SU-DHL-6 (cell line): ENCODE measurements at regions not wholly inside any gene's neighbourhood (a gene's known extent, or its start where the extent isn't known, plus 50 kb on each side); places are given as distances from the start of the nearest gene placed in this dataset.

ENCODE experiments used
- H2AFZ ChIP-seq: fragments of 200-600 bp; sonication (generic); 2 replicates; pipeline ENCODE4 v1.6.1; 2014; ENCODE audit warnings: low read depth, mild to moderate bottlenecking, moderate library complexity, mixed read lengths, antibody characterized with exemption, low read length; ENCODE audit not compliant: severe bottlenecking
- H3F3A ChIP-seq: fragments of 200-600 bp; shearing (Covaris generic); 2 replicates; pipeline ENCODE4 v1.6.0; 2016; ENCODE audit warnings: antibody characterized with exemption, mild to moderate bottlenecking; ENCODE audit not compliant: insufficient read depth
- H3K27ac ChIP-seq: fragments of 200-600 bp; sonication (generic); 2 replicates; pipeline ENCODE4 v1.5.1; 2016; ENCODE audit warnings: low read depth, mild to moderate bottlenecking, low read length, moderate library complexity, mixed read lengths
- H3K27me3 ChIP-seq: fragments of 200-600 bp; sonication (generic), shearing (Covaris generic); 2 replicates; pipeline ENCODE4 v1.6.0; 2014; ENCODE audit warnings: mild to moderate bottlenecking, low read length
- H3K36me3 ChIP-seq: fragments of 200-600 bp; sonication (generic); 2 replicates; pipeline ENCODE4 v1.6.1; 2014; ENCODE audit warnings: mild to moderate bottlenecking, low read length, mixed read lengths
- H3K4me2 ChIP-seq: fragments of 300-600, 200-600 bp; shearing (Covaris generic), sonication (generic); 2 replicates; pipeline ENCODE4 v1.6.0; 2014; ENCODE audit warnings: low read length, low read depth, mild to moderate bottlenecking; ENCODE audit not compliant: poor library complexity, severe bottlenecking
- H3K4me3 ChIP-seq: fragments of 200-600 bp; sonication (generic); 2 replicates; pipeline ENCODE4 v1.5.1; 2014; ENCODE audit warnings: antibody characterized with exemption, low read length, mild to moderate bottlenecking, mixed read lengths; ENCODE audit not compliant: insufficient read depth, poor library complexity, severe bottlenecking
- H3K79me2 ChIP-seq: fragments of 200-600 bp; sonication (generic); 2 replicates; pipeline ENCODE4 v1.6.1; 2014; ENCODE audit warnings: mild to moderate bottlenecking, low read length, moderate library complexity; ENCODE audit not compliant: insufficient read depth
- H3K9ac ChIP-seq: fragments of 200-600 bp; sonication (generic); 2 replicates; pipeline ENCODE4 v1.7.0; 2014; ENCODE audit warnings: mild to moderate bottlenecking, low read length
- H3K9me2 ChIP-seq: fragments of 200-600 bp; sonication (generic); replicated peaks from 2 replicates; pipeline ENCODE4 v1.6.1; 2014; ENCODE audit warnings: low read length; ENCODE audit not compliant: insufficient read depth
- H3K9me3 ChIP-seq: fragments of 200-600 bp; sonication (generic); 2 replicates; pipeline ENCODE4 v1.6.1; 2014; ENCODE audit warnings: low read length, mixed read lengths; ENCODE audit not compliant: insufficient read depth
- H4K20me1 ChIP-seq: fragments of 200-600 bp; sonication (generic); 2 replicates; pipeline ENCODE4 v1.6.1; 2014; ENCODE audit warnings: low read depth, mild to moderate bottlenecking, antibody characterized with exemption, low read length, moderate library complexity, mixed read lengths
- EZH2phosphoT487 ChIP-seq: fragments of 200-600 bp; sonication (generic), shearing (Covaris generic); conservative IDR thresholded peaks from 2 replicates; pipeline ENCODE4 v1.6.1; 2018; ENCODE audit warnings: mild to moderate bottlenecking, antibody characterized with exemption, low read length, moderate library complexity, mixed read lengths
- TF ChIP-seq, protein P1 (sequence below): fragments of 200-600 bp; sonication (generic); IDR thresholded peaks from one replicate; pipeline ENCODE4 v1.5.1; 2017; ENCODE audit warnings: antibody characterized with exemption, mild to moderate bottlenecking, low read length, moderate library complexity; ENCODE audit not compliant: insufficient read depth, poor library complexity, severe bottlenecking

DNA sequence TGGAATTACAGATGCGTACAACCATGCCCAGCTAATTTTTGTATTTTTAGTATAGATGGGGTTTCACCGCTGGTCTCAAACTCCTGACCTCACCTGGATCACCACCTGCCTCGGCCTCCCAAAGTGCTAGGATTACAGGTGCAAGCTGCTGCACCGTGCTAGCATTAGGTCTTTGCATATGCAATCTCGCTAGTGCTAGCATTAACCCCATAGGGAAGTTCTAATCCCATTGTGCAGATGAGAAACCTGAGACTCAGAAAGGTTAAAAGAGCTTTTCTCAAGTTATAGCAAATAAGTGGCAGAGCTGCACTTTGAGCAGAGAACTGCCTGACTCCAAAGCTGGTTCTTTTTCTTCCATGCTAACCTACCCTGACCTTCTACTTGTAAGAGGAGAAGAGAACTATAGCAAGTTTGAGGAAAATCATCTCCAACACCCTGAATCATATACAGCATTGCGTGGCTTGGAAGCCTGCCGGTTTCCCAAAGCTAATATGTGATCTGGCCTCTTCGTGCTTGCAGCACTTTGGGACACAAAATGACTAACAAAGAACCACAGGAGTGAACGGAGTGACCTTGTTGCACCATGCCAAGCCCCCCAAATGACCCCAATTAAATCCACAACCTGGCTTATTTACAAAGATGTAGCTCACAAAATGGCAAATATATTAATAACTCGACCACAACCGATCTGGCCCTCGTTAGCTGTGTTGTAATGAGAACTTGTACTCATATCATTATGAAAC is 185.1 kb downstream of the TM2D1 start:
- TF ChIP-seq EZH2phosphoT487: no peak
- TF ChIP-seq, protein P1, sequence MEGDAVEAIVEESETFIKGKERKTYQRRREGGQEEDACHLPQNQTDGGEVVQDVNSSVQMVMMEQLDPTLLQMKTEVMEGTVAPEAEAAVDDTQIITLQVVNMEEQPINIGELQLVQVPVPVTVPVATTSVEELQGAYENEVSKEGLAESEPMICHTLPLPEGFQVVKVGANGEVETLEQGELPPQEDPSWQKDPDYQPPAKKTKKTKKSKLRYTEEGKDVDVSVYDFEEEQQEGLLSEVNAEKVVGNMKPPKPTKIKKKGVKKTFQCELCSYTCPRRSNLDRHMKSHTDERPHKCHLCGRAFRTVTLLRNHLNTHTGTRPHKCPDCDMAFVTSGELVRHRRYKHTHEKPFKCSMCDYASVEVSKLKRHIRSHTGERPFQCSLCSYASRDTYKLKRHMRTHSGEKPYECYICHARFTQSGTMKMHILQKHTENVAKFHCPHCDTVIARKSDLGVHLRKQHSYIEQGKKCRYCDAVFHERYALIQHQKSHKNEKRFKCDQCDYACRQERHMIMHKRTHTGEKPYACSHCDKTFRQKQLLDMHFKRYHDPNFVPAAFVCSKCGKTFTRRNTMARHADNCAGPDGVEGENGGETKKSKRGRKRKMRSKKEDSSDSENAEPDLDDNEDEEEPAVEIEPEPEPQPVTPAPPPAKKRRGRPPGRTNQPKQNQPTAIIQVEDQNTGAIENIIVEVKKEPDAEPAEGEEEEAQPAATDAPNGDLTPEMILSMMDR: no peak
- H3K9me3 ChIP-seq: no peaks in the 10 kb centered on the region
- H3K36me3 ChIP-seq: no peaks in the 10 kb centered on the region
- H4K20me1 ChIP-seq: no peaks in the 10 kb centered on the region
- H3K79me2 ChIP-seq: no peaks in the 10 kb centered on the region
- H3K27ac ChIP-seq: no peak overlapping the region
- no peak overlapping the region for H3K9ac ChIP-seq
- H2AFZ ChIP-seq: no peak overlapping the region
- no peaks in the 10 kb centered on the region for H3F3A ChIP-seq
- H3K4me2 ChIP-seq: no peak overlapping the region
- no peaks in the 10 kb centered on the region for H3K27me3 ChIP-seq
- H3K9me2 ChIP-seq: no peaks in the 10 kb centered on the region
- H3K4me3 ChIP-seq: no peak overlapping the region

DNA sequence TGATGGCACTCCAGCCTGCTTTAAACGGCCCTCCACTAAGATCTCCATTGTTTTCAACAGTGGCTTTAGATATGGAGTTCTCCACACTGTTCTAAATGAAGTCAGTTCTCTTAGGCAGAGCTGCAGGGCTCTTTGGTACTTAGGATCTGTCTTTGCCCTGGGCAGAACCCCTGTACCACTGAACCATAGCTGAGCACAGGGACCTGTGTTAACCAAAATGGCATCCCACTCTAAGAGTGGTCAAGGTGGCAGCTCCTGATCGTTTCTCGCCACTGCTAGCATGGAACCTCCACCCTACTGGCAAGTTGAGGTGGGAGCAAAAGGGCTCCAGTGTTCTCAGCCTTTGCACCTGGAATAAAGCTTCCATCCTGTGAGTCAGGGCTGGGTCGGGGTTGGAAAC is 186.7 kb downstream of the TM2D1 start:
- H3K27me3 ChIP-seq: no peaks in the 10 kb centered on the region
- no peaks in the 10 kb centered on the region for H4K20me1 ChIP-seq
- H3K36me3 ChIP-seq: no peaks in the 10 kb centered on the region
- no peak overlapping the region for H3K27ac ChIP-seq
- no peak for TF ChIP-seq EZH2phosphoT487
- TF ChIP-seq, protein P1: no peak
- no peak overlapping the region for H3K4me2 ChIP-seq
- H3K9ac ChIP-seq: no peak overlapping the region
- no peaks in the 10 kb centered on the region for H3K9me2 ChIP-seq
- H3K4me3 ChIP-seq: no peak overlapping the region
- H3F3A ChIP-seq: no peaks in the 10 kb centered on the region
- no peak overlapping the region for H2AFZ ChIP-seq
- H3K79me2 ChIP-seq: no peaks in the 10 kb centered on the region
- no peaks in the 10 kb centered on the region for H3K9me3 ChIP-seq

DNA sequence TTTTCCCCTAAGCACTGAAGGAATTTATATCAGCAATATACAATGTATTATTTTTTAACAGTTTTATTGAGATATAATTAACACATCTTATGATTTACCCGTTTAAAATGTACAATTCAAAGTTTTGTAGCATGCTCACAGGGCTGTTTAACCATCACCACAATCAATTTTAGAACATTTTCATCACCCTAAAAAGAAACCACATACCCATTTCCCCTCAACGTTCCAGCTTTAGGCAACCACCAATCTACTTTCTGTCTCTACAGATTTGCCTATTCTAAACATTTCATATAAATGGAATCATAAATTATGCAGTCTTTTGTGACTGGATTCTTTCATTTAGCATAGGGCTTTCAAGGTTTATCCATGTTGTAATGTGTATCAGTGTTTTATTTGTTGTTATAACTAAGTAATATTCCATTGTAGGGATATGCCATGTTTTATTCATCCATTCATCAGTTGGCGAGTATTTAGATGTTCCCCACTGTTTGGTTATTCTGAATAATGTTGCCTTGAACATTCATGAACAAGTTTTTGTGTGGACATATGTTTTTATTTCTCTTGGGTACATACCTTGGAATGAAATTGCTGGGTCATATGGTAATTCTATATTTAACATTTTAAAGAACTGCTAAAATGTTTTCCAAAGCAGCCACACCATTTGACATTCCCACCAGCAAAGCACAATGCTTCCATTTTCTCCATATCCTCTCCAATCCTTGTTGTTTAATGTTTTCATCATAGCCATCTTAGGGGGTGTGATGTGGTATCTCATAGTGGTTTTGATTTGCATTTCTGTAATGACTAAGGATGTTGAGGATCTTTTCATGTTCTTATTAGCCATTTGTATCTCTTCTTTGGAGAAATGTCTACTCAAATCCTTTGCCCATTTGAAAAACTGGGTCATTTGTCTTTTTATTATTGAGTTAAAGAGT is 188.5 kb downstream of the TM2D1 start:
- TF ChIP-seq, protein P1: no peak
- TF ChIP-seq EZH2phosphoT487: no peak
- no peaks in the 10 kb centered on the region for H3K36me3 ChIP-seq
- H3K27ac ChIP-seq: no peak overlapping the region
- no peaks in the 10 kb centered on the region for H3F3A ChIP-seq
- H4K20me1 ChIP-seq: no peaks in the 10 kb centered on the region
- H3K9me3 ChIP-seq: no peaks in the 10 kb centered on the region
- no peaks in the 10 kb centered on the region for H3K79me2 ChIP-seq
- no peak overlapping the region for H3K4me2 ChIP-seq
- no peak overlapping the region for H3K9ac ChIP-seq
- H3K4me3 ChIP-seq: no peak overlapping the region
- H3K9me2 ChIP-seq: no peaks in the 10 kb centered on the region
- H3K27me3 ChIP-seq: no peaks in the 10 kb centered on the region
- H2AFZ ChIP-seq: no peak overlapping the region
